ENCODE measurements at regions not wholly inside any gene's neighbourhood (a gene's known extent, or its start where the extent isn't known, plus 50 kb on each side); places are given as distances from the start of the nearest gene placed in this dataset.
A peak's percentile ranks its signal among the peaks of the same experiment; 100 is the strongest.

- DNase-seq, result peak; percentile 51 to 67
Measured at GRCh38 chr14:82067221-82067875, 533.7 kb upstream of the SEL1L start.

DNA sequence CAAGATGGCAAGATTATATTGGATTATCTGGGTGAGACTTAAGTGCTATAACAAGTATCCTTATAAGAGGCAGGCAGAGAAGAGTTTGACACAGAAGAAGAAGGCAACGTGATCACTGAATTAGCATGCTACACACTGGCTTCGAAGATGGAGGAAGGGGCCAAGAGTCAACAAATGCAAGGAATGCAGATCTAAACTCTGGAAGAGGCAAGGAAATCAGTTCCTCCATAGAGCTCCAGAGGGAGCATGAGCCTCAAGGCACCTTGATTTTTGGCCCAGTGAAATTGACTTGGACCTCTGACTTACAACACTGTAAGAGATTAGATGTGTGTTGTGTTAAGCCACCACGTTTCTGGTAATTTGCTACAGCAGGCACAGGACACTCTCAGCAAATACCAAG, 536.4 kb upstream of the SEL1L start:
- DNase-seq, result no peak

DNA sequence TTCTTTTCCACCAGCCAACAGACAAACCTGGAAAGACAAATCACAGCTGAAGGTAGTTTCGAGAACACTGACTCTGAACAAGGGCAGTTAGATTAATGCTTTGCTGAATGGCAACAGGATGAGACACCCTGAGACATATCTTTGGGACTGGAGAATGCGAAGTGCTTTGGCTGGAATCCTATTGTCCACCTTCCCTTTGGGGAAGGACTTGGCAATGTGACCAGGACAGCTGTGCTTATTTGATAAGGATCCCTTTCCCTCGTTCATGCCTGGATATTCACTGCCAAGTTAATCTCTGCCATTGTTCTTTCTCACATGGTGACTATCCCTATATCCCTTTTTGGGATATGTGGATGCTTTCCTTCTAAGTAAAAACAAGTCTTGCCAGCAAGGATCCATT, 537.1 kb upstream of the SEL1L start:
- DNase-seq, result no peak

- DNase-seq, result no peak
Measured at GRCh38 chr14:82073547-82073946, 539.9 kb upstream of the SEL1L start.

- no peak for DNase-seq
Measured at GRCh38 chr14:82075566-82075965, 541.9 kb upstream of the SEL1L start.

DNA sequence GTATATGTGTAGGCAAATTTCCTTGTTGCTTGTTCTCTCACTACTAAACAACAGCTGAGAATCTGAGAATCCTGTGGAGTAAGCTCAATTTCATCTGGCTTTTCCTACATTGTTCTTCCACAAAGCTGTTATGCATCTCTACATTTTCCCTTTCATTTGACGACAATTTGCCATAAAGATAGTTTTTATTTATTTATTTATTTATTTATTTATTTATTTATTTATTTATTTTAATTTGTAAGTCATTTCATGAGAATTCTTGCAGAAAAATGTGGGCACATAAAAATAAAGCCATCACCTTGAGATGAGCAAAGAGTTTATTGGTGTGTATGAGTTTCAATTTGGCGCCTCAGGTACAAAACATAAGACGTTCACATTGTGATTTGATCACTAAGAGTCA, 545.9 kb upstream of the SEL1L start:
- no peak for DNase-seq

DNA sequence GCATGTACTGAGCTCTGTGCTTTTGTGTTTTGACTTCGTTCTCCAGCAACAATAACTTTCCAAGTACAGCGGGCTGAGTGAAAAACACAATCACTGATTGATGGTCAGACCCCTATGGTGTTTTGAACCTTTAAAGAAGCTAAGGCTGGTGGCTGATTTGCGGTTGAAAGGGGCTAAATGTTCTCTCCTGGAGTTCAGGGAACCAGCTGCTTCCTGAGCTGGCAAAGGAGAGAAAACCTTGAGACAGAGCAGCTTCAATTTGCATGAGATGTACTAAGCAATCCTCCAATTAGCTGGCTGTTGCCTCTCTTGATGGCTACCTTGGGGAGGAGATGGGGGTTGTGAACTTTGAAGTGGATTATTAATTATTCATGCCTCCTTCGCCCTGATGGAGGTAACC, 546.7 kb upstream of the SEL1L start:
- no peak for DNase-seq

GRCh38 chr14:82084813-82085212, 551.2 kb upstream of the SEL1L start:
- DNase-seq, result no peak

GRCh38 chr14:82091097-82091496, 557.4 kb upstream of the SEL1L start:
- no peak for DNase-seq

DNA sequence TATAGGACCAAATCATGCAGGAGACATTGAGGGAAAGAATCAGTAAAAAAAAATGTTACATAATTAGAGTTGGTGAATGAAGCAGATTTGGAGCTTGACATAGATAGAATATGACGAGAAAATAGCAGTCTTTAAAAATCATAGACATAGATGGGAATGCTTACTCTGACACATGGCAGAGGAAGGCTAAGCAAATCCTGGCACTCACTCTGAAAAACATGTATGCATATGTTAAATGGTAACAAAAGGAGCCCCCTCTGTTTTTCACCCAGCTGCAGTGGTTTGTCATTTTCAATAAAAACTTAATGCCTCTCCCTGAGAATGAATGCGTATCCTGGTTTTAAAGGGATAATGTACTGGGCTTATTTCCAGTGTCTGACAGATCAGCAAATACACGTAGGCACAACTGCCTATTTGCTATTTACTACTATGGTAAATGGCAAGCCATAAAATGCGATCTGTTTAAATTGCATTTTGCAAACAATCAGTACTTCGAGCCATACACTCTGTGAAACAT, 561.2 kb upstream of the SEL1L start:
- DNase-seq, result no peak

DNA sequence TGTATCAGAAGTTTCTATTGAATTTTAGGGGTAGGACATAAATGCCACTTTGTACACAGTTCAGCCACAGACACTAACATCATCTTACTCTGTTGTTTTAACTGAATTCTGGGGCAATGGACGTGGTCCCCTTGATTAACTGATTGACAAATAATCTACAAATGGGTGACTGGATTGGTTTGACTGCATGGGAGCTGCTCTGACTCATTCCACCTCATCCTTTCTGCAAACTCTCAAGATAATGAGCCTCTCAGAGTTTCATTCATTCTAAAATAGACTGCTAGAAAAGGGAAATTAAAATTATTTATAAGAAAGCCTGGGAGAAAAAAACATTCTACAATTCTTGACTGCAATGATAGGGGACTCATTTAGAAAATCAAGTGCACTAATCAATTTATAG, 570.4 kb upstream of the SEL1L start:
- DNase-seq, result no peak

- no peak for DNase-seq
Measured at GRCh38 chr14:82112210-82112839, 578.7 kb upstream of the SEL1L start.

GRCh38 chr14:82113007-82113406, 579.4 kb upstream of the SEL1L start:
- DNase-seq, result no peak

GRCh38 chr14:82113710-82114109, 580.1 kb upstream of the SEL1L start:
- no peak for DNase-seq

DNA sequence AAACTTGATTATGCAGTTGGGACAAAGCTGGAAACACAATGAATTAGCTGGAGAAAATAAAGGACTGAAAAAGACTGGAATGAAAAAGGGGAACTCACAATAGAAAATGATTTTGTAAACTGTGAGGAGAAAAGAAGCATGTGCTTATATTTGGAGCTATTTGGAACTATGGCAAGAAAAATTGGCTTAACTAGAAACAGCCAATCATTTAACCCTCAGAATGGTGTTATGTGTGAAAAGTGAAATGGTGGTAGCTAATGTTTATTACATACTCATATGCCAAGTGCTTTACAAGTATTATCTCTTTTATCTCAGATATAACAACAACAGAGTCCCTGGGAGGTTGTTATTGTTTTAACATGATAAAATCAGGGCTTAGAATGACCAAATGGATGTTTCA, 583.1 kb upstream of the SEL1L start:
- DNase-seq, result no peak

GRCh38 chr14:82122655-82123054, 589.0 kb upstream of the SEL1L start:
- no peak for DNase-seq

DNA sequence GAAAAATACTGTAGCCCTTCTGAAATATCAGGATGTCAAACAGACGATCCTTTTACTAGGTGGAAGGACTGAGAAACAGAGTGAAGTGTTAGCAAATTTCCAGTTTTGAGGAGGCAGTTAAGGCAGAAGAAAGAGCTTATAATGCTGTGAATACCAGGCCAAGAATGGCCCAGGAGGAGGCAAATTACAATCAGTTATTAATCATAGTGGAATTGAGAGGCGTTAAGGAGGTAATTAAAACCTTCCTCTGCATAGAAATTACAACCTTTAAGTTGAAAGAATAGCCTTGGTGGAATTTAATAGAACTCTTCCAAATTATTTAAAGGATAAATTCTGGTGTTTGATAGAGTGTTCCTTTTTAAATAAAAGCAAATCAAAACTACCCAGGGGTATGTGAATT, 590.9 kb upstream of the SEL1L start:
- DNase-seq, result no peak

- DNase-seq, result no peak
Measured at GRCh38 chr14:82126006-82126405, 592.4 kb upstream of the SEL1L start.

- DNase-seq, result no peak
Measured at GRCh38 chr14:82134411-82134810, 600.8 kb upstream of the SEL1L start.

DNA sequence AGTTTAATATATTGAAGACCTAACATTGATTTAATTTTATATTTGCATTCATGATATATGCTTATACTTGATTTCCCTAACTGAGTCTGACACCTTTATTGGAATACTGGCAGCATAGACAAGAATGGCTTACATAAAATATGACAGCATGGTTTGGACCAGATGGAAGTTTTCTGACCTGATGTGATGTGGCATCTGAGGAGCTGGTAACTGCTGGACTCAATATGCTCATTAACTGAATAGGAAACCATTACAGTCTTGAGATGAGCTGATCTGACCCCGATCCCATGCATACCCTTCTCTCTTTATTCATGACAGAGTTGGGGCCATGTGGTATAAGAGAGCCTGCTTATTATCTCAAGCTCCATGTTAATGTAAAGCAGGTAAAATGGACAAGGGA, 604.8 kb upstream of the SEL1L start:
- DNase-seq, result no peak

DNA sequence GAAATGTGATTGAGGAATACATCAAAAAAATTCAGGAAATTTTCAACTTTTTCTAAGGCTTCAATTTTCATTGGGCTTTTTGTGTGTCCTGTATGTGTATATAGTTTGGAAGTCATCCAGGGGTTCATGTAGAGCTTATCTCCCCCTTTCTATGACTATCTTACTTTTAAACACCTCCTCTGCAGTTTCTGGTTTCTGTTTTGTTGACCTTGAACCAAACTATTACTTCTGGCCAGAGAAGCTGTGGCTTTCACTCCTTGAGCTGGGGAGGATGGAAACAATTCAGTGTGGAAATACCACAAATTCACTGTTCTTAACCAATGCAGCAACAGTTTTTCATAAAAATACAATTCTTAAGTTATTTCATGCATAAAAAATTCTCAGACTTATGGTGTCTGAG, 613.2 kb upstream of the SEL1L start:
- DNase-seq, result no peak

DNA sequence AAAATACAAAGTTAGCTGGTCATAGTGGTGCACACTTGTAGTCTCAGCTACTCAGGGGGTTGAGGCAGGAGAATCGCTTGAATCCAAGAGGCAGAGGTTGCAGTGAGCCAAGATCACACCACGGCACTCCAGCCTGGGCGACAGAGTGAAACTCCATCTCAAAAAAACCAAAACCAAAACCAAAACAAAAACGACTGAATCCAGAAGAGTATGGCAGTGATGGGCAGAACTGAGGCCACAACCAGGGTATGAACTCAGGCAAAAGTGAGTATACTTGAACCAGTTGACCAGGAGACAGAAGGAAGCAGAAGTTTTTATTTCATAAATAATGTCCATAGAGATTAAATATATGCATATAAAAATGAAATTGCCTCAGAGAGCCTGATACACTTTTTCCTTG, 620.0 kb upstream of the SEL1L start:
- DNase-seq, result no peak

GRCh38 chr14:82159624-82160023, 626.0 kb upstream of the SEL1L start:
- DNase-seq, result no peak

- no peak for DNase-seq
Measured at GRCh38 chr14:82180139-82180538, 646.5 kb upstream of the SEL1L start.

GRCh38 chr14:82182646-82183045, 649.0 kb upstream of the SEL1L start:
- no peak for DNase-seq

Data from NCI-H526 (cell line).